T-cell (primary cell): ENCODE measurements at regions not wholly inside any gene's neighbourhood (a gene's known extent, or its start where the extent isn't known, plus 50 kb on each side); places are given as distances from the start of the nearest gene placed in this dataset.

Source experiments
- ATAC-seq, 4 experiments: fragments of 200-7000 bp in 3 of 4; fragments of 150-1000 bp in 1 of 4; cut with Tn5 transposase; replicated peaks in 1 of 4; 1 replicate in 3 of 4; 2 replicates in 1 of 4; pipeline ENCODE4 v1.10.0; 2021; ENCODE audit warnings: moderate library complexity in 3 of 4, mild to moderate bottlenecking in 2 of 4, moderate number of reproducible peaks in 1 of 4
- CTCF ChIA-PET, 2 donors: fragments of 300-600 bp; sonication (Branson Sonifier 250); formaldehyde crosslinking; loops; one replicate each; lab custom pipeline; 2022; ENCODE audit warnings: antibody characterized with exemption in 2 of 2; lab: Charles Lee
- POLR2A ChIA-PET, 2 donors: fragments of 300-600 bp; sonication (Branson Sonifier 250); formaldehyde crosslinking; loops; one replicate each; lab custom pipeline; 2022; ENCODE audit warnings: antibody characterized with exemption in 2 of 2; lab: Charles Lee
- DNase-seq, 35 experiments: peaks; one replicate each; pipeline versions ENCODE4 v3.0.0 to v3.0.0-alpha.2; 2013 to 2023
- H3K27ac ChIP-seq: one replicate; pipeline ENCODE4 v1.5.1; 2013; ENCODE audit warnings: low read length
- H3K27me3 ChIP-seq, 2 experiments: replicated peaks in 1 of 2; 1 replicate in 1 of 2; 2 replicates in 1 of 2; pipeline versions ENCODE4 v1.6.1 to v1.7.0; 2013; ENCODE audit warnings: low read length in 1 of 2, mixed read lengths in 1 of 2; ENCODE audit not compliant: control insufficient read depth in 2 of 2, insufficient read depth in 2 of 2; ENCODE audit errors: extremely low read depth in 1 of 2
- H3K36me3 ChIP-seq, 2 donors: 1 replicate in 1 of 2; 2 replicates in 1 of 2; pipeline versions ENCODE4 v1.6.1 to v1.7.0; 2013; ENCODE audit warnings: low read length in 1 of 2; ENCODE audit not compliant: control insufficient read depth in 2 of 2, insufficient read depth in 1 of 2; ENCODE audit errors: extremely low read depth in 1 of 2
- H3K4me1 ChIP-seq, 2 experiments: 1 replicate in 1 of 2; 2 replicates in 1 of 2; pipeline versions ENCODE4 v1.6.1 to v1.7.0; 2013; ENCODE audit warnings: low read length in 2 of 2, mixed read lengths in 1 of 2; ENCODE audit not compliant: insufficient read depth in 2 of 2, control insufficient read depth in 1 of 2; ENCODE audit errors: extremely low read depth in 1 of 2
- H3K4me3 ChIP-seq, 2 donors: 1 replicate in 1 of 2; 2 replicates in 1 of 2; pipeline versions ENCODE4 v1.5.1 to v1.7.0; 2013; ENCODE audit warnings: mild to moderate bottlenecking in 2 of 2, low read length in 1 of 2, moderate library complexity in 1 of 2; ENCODE audit not compliant: control insufficient read depth in 1 of 2; ENCODE audit errors: extremely low read depth in 1 of 2
- H3K9me3 ChIP-seq: 2 replicates; pipeline ENCODE4 v1.7.0; 2013
- H3K27ac Mint-ChIP-seq, 2 donors: one replicate each; pipeline ENCODE4 v1.8.0; 2020 to 2021; ENCODE audit warnings: mild to moderate bottlenecking in 2 of 2, mixed read lengths in 2 of 2
- H3K27me3 Mint-ChIP-seq, 2 donors: one replicate each; pipeline ENCODE4 v1.8.0; 2021 to 2022; ENCODE audit warnings: mixed read lengths in 2 of 2
- H3K36me3 Mint-ChIP-seq: one replicate; pipeline ENCODE4 v1.8.0; 2021; ENCODE audit warnings: mixed read lengths
- H3K4me1 Mint-ChIP-seq, 3 donors: one replicate each; pipeline ENCODE4 v1.8.0; 2020 to 2022; ENCODE audit warnings: mixed read lengths in 3 of 3, mild to moderate bottlenecking in 1 of 3
- H3K4me3 Mint-ChIP-seq, 3 donors: one replicate each; pipeline ENCODE4 v1.8.0; 2020 to 2022; ENCODE audit warnings: mild to moderate bottlenecking in 3 of 3, mixed read lengths in 3 of 3, moderate library complexity in 3 of 3
- H3K9me3 Mint-ChIP-seq, 3 donors: one replicate each; pipeline ENCODE4 v1.8.0; 2020 to 2022; ENCODE audit warnings: mixed read lengths in 3 of 3
- WGBS: methylation state at CpG from one replicate; pipeline ENCODE4 v1.1.5; 2013; ENCODE audit warnings: missing lambda C conversion rate; ENCODE audit not compliant: insufficient coverage; 5-methylcytosine and 5-hydroxymethylcytosine counted together

DNA sequence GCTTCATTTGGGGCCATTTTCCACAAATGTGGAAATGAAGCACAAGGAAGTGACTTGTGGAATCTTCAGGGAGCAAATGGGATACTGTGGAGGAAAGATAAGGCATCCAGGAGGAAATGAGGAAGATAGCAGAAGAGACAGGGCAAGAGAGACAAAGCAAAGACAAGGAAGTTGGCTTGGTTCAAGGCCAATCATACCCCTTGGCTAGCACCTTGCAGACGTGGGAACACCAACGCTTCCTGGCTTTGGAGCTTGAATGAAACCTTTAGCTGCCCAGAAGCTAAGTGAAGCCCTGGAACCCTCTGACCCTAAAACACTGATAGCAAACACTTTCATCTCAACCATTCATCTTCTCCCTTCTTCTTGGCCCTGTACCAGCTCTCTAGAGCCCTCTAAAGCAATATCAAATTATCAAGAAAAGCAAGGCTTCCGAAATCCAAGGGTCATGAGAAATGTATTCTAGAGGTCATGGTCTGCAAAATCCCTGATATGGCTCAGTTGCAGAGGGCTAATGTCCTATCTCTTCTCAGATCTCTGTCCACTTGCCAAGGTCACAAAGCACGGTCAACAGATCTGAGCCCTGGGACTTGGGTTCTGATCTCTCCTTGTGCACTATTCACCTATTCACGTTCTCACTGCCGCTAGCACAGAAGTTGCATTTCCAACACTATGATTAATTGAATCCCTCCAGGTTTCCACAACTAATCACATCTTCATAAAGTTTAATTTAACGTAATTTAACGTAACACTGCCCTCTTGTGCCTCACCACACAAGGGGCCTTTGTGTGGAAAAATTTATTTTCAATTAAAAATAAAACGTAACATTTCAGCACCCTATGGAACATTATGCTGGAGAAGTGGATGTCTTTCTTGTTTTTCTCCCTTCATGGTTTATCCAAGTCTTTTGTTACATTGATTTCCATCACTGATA, 557.6 kb upstream of the ADAMTS9 start:
- Mint-ChIP-seq H3K27ac (no peak overlapping the region), H3K9me3 (peaks cover 9 to 13% (median 10%) of the 10 kb centered on the region in 3 donors), H3K36me3 (no peaks in the 10 kb centered on the region), H3K4me3 (no peak overlapping the region), H3K27me3 (no peaks in the 10 kb centered on the region), H3K4me1 (no peaks in the 10 kb centered on the region)
- H3K4me3 ChIP-seq = no peak overlapping the region
- no peaks in the 10 kb centered on the region for H3K36me3 ChIP-seq
- ChIA-PET CTCF (no interaction called here), POLR2A (no interaction called here)
- H3K4me1 ChIP-seq = no peaks in the 10 kb centered on the region
- no peaks in the 10 kb centered on the region for H3K27me3 ChIP-seq
- ATAC-seq (no peak), DNase-seq (no peak)
- WGBS = 77% methylated on average over 4 of the region's 9 CpGs
- H3K9me3 ChIP-seq = no peaks in the 10 kb centered on the region
- no peak overlapping the region for H3K27ac ChIP-seq

DNA sequence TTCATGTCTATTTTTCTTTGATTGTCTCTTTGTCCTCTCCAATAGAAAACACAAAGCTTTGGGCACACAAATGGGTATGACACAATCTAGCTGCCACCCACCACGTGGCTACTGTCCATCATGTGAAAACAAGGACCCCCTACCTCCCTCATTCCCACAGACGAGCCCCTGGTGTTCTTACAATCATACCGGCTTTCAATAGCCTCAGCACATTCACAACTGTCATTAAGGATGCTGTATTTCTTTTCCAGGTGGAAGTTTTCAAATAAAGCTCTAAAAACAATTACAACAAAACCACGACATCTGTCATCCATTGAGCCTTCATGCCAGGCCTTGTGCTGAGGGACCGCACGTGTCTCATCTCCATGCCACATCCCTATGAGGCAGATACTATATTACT, 552.6 kb upstream of the ADAMTS9 start:
- Mint-ChIP-seq H3K9me3 (peaks cover 13 to 27% (median 21%) of the 10 kb centered on the region in 3 donors), H3K27me3 (no peaks in the 10 kb centered on the region), H3K36me3 (no peaks in the 10 kb centered on the region), H3K27ac (no peak overlapping the region), H3K4me1 (no peaks in the 10 kb centered on the region), H3K4me3 (no peak overlapping the region)
- ChIA-PET CTCF (no interaction called here), POLR2A (no interaction called here)
- 47% methylated on average over 3 of the region's 6 CpGs for WGBS
- Histone ChIP-seq H3K9me3 (no peaks in the 10 kb centered on the region), H3K36me3 (no peaks in the 10 kb centered on the region), H3K27ac (no peak overlapping the region), H3K27me3 (no peaks in the 10 kb centered on the region), H3K4me1 (no peaks in the 10 kb centered on the region), H3K4me3 (no peak overlapping the region)
- no peak for DNase-seq
- no peak for ATAC-seq

DNA sequence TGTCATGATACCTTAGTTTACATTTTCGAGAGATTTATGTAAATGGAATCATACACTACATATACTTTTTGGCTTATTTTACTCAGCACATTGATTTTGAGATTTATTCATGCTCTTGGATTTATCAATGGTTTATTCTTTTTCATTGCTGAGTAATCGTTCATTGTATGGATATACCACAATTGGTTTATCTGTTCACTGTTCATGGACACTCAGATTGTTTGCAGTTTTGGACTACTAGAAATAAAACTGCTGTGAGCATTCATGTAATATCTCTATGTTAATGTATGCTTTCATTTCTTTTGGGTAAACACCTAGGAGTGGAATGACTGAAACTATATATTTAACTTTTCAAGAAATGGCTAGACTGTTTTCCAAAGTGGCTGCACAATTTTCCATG, 550.9 kb upstream of the ADAMTS9 start:
- H3K27ac Mint-ChIP-seq = no peak overlapping the region
- peaks cover 13 to 22% (median 21%) of the 10 kb centered on the region in 3 donors for H3K9me3 Mint-ChIP-seq
- ChIA-PET CTCF (no interaction called here), POLR2A (no interaction called here)
- DNase-seq = no peak
- no peak for ATAC-seq
- H3K4me1 Mint-ChIP-seq = no peaks in the 10 kb centered on the region
- no peak overlapping the region for H3K4me3 Mint-ChIP-seq
- no peaks in the 10 kb centered on the region for H3K27me3 ChIP-seq
- no CpG with 5 or more reads among the region's 2 CpGs for WGBS
- H3K9me3 ChIP-seq = no peaks in the 10 kb centered on the region
- no peak overlapping the region for H3K4me3 ChIP-seq
- H3K27me3 Mint-ChIP-seq = no peaks in the 10 kb centered on the region
- no peak overlapping the region for H3K27ac ChIP-seq
- no peaks in the 10 kb centered on the region for H3K4me1 ChIP-seq
- H3K36me3 Mint-ChIP-seq = no peaks in the 10 kb centered on the region
- no peaks in the 10 kb centered on the region for H3K36me3 ChIP-seq

DNA sequence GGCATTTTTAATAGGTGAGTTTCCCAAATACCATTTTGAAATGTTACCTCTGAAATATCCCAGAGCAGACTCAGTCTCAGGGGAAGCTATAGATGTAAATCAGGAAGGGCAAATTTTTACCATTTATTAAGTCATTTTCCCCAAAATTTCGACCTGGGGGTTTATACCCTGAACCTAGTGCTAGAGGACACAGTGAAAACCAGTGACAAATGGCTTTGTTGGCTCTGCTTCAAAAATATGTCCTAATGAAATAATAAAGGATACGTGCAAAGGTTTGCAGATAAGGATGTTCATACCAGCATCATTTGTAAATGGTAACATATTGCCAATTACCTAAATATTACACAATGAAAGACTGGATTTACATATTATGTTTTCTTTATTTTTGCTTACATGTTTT, 546.7 kb upstream of the ADAMTS9 start:
- Mint-ChIP-seq H3K4me3 (no peak overlapping the region), H3K27ac (no peak overlapping the region), H3K27me3 (no peaks in the 10 kb centered on the region), H3K4me1 (no peaks in the 10 kb centered on the region), H3K36me3 (no peaks in the 10 kb centered on the region), H3K9me3 (peaks cover 7 to 17% (median 13%) of the 10 kb centered on the region in 3 donors)
- CTCF ChIA-PET = no interaction called here
- DNase-seq (no peak), ATAC-seq (no peak)
- POLR2A ChIA-PET = interaction anchor here in 1 of 2 donors (0.7 kb wide), 1 partner anchor 10 kb away, joined by 7 read pairs; no protein-coding TSS in a partner anchor
- Histone ChIP-seq H3K27me3 (no peaks in the 10 kb centered on the region), H3K27ac (no peak overlapping the region), H3K9me3 (no peaks in the 10 kb centered on the region), H3K4me3 (no peak overlapping the region), H3K36me3 (no peaks in the 10 kb centered on the region), H3K4me1 (no peaks in the 10 kb centered on the region)
- no CpG with 5 or more reads among the region's 2 CpGs for WGBS

DNA sequence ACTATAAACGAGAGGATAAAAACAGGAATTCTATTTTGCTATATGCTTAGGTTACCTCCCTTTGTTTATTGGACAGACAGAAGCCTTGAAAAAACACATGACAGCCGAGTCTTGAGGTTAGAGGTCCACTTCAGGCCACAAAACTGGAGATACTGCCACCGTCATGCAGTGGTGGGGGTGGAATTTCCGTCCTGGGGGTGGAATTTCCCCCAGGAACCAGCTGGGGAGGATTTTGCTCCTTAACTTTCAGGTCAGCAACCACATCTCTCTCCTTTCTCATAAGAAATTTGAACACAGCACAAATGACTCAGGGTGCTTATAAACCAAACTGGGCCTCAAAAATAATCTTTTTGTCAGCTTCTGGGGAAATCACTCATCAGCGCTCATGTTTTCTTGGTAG, 545.8 kb upstream of the ADAMTS9 start:
- POLR2A ChIA-PET = interaction anchor here in 1 of 2 donors (0.5 kb wide), 1 partner anchor 10 kb away, joined by 17 read pairs; no protein-coding TSS in a partner anchor
- peaks cover 7 to 13% (median 12%) of the 10 kb centered on the region in 3 donors for H3K9me3 Mint-ChIP-seq
- no peak for ATAC-seq

DNA sequence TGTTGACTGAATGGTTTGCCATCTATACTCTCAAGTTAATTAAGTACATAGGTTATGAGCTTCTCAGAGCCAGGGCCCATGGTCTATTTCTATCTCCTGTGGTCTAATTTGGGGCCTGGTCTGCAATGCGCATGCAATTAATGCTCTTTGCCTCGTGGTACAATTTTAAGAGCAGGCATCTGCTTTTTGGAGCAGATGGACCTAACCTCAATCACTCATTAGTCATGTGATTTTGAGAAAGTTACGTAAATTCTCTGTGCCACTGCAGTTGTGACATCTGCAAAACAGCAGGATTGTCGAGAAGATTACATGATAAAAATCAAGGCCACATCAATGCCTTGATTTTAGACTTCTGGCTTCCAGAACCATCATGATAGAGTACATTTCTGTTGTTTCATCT, 543.7 kb upstream of the ADAMTS9 start:
- no peak for ATAC-seq
- Histone ChIP-seq H3K27ac (no peak overlapping the region), H3K9me3 (no peaks in the 10 kb centered on the region), H3K4me3 (no peak overlapping the region), H3K4me1 (no peaks in the 10 kb centered on the region), H3K27me3 (no peaks in the 10 kb centered on the region), H3K36me3 (no peaks in the 10 kb centered on the region)
- no peak for DNase-seq
- ChIA-PET POLR2A (no interaction called here), CTCF (no interaction called here)
- no CpG with 5 or more reads among the region's 4 CpGs for WGBS
- H3K4me1 Mint-ChIP-seq = no peaks in the 10 kb centered on the region
- no peak overlapping the region for H3K27ac Mint-ChIP-seq
- H3K4me3 Mint-ChIP-seq = no peak overlapping the region
- no peaks in the 10 kb centered on the region for H3K36me3 Mint-ChIP-seq
- peaks cover 3 to 8% (median 7%) of the 10 kb centered on the region in 3 donors for H3K9me3 Mint-ChIP-seq
- no peaks in the 10 kb centered on the region for H3K27me3 Mint-ChIP-seq

More for the DNA sequence above, 545.8 kb upstream of the ADAMTS9 start:
- CTCF ChIA-PET = no interaction called here
- Histone ChIP-seq H3K4me1 (no peaks in the 10 kb centered on the region), H3K4me3 (no peak overlapping the region), H3K36me3 (no peaks in the 10 kb centered on the region), H3K27me3 (no peaks in the 10 kb centered on the region), H3K9me3 (no peaks in the 10 kb centered on the region), H3K27ac (no peak overlapping the region)
- Mint-ChIP-seq H3K27me3 (no peaks in the 10 kb centered on the region), H3K36me3 (no peaks in the 10 kb centered on the region), H3K4me1 (no peaks in the 10 kb centered on the region), H3K27ac (no peak overlapping the region), H3K4me3 (no peak overlapping the region)
- no peak for DNase-seq
- 100% methylated on average over 1 of the region's 5 CpGs for WGBS
